Pons (tissue), 1 donor: ENCODE measurements at regions not wholly inside any gene's neighbourhood (a gene's known extent, or its start where the extent isn't known, plus 50 kb on each side); places are given as distances from the start of the nearest gene placed in this dataset.

Experiments used
- DNase-seq: peaks from one replicate; pipeline ENCODE4 v3.0.0-alpha.2; 2016; ENCODE audit warnings: low spot score

- DNase-seq, result no peak
Observed at GRCh38 chr4:181611033-181611711, 632.0 kb upstream of the TENM3 start.

DNA sequence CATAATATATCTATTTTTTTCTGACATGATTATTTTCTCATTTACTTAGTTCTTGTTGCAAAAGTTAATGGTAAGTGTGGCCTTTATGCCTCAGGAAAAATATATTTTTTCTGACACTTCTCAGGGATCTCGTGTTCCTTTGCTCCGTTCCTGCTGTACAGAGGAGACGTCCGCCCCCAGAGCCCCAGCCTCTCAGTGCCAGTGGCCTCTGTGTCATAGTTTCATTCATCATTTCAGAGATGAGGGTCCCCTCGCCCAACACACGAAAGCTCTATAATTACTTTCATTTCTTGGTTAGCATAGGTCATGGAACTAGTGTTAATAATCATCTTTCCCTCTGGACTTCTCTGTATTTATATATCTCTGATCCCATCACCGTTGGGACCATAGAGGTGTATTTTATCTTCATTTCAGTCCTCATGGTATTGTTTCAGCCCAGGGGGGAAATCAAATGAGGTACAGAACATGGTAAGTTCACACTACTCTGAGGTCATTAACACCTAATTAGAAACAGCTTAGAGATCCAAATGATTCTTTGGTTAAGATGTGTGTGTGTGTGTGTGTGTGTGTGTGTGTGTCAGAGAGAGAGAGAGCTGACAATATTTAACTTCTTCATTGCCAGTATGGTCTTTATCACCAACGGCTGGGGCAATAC, 631.1 kb upstream of the TENM3 start:
- DNase-seq, result no peak

- DNase-seq, result no peak
Observed at GRCh38 chr4:181613200-181613599, 630.0 kb upstream of the TENM3 start.

DNA sequence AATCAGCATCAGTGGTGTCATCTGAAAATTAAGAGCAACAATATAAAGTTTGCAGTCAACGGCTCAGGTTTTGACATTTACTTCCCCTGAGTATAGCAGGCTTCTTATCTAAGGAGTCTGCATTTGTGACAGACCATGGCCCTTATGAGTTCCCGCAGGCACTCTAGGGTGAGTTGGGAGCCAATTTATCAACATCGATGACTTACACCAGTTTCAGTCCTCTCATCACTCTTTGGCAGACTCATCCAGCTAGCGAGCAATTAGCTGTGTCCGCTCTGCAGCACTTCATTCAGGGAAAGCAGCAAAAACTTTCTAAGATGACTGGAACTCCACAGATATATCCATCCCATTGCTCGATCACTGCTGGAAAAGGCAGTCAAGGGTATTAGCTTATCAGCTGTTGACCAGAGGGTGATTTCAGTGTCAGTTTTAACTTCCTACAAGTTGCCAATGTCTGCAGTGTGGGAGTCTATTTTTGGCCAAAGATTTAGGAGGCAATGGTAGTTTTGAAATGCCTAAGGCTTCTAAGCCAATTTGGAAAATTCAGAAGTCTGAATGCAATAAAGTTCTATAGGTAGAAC, 625.1 kb upstream of the TENM3 start:
- DNase-seq, result no peak

DNA sequence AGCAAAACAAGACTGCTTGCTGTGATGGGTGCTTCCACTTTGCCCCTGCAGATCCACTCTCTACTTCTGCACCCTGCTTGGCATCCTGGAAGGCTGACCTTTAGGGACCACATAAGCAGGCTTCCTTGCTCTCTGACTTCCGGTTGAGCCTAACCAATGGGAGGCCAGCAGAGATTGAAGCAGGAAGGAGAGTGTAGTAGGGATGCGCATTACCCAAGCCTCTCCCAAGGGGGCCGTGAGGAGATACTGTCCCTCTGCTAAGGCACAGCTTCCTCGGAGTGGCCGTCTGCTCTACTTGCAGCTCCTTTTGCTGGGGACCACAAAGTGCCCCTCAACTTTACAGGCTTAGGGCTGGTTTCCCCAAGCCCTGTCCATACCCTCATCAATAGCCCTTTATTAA, 624.3 kb upstream of the TENM3 start:
- no peak for DNase-seq

- DNase-seq, result no peak
Observed at GRCh38 chr4:181619651-181620050, 623.6 kb upstream of the TENM3 start.

DNA sequence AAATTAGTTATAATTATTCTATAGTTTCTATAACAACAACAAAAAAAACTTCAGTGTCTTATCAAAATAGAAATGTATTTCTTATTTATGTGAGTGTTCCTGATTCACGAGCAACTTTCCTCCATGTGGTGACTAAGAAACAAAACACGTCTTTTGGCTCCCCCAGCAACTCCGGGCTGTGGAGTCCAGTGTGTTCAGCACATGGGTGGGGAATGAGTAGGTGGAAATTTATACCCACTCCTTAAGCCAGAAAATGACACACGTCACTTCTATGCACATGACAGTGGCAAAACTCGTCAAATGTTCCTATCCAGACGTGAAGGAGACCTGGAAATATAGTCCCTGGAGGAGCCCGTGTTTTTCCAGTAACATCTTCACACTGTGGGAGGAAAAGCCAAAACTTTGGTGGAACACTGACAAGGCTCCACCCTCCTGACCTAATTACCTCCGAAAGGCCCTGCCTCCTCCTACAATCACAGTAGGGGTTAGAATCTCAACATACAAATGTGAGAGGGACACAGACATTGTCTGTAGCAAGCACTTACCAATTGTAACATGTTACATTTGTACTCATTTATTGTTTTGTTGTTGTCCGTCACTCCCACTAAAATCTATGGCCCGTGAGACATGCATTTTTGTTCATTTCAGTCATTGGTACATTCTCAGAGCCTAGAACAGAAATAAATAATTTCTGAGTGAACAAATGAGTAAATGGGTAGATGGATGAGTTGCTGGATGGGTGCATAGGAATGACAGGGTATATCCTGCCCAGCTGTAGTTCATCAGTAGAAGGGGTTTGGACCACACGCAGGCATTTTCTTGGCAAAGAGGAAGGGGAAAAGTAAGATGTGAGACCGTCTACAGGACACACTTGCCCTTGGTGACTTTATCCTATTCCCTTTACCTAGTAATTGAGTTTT, 605.8 kb upstream of the TENM3 start:
- no peak for DNase-seq

GRCh38 chr4:181643466-181643865, 599.7 kb upstream of the TENM3 start:
- DNase-seq, result no peak

DNA sequence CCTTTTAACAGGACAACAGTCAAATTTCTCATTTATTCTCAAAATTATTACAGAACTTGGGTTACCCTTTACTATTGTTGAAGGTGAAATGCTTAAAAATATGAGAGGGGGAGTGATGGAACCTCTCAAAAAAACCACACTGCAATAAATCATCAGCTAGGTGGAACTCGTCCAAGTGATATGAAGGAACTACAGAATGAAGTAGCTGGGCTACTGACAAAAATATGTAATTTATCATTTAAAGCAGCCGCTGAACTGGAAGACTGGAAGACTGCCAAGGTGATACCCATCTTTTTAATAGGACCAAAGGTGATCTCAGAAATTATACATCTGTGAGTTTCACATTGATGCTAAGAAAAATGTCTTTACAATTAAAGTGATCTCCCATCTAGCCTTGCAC, 597.7 kb upstream of the TENM3 start:
- no peak for DNase-seq

DNA sequence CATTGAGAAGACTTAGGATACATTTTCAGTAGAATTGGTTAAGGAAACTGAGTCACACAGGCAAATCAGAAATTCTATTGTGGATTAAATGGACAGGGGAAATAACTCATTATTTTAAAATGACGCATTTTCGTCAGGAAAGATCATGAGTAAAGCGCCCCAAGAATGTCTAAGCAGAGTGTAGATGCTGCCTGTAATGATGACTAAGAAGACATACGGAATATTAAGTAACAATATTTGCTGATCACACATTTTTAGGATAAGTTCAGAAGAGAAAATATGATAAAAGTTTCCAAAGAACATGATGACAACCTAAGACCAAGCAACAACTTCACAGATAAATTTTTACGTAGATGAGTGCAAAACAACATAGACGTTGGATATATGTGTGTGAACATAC, 596.3 kb upstream of the TENM3 start:
- DNase-seq, result no peak

DNA sequence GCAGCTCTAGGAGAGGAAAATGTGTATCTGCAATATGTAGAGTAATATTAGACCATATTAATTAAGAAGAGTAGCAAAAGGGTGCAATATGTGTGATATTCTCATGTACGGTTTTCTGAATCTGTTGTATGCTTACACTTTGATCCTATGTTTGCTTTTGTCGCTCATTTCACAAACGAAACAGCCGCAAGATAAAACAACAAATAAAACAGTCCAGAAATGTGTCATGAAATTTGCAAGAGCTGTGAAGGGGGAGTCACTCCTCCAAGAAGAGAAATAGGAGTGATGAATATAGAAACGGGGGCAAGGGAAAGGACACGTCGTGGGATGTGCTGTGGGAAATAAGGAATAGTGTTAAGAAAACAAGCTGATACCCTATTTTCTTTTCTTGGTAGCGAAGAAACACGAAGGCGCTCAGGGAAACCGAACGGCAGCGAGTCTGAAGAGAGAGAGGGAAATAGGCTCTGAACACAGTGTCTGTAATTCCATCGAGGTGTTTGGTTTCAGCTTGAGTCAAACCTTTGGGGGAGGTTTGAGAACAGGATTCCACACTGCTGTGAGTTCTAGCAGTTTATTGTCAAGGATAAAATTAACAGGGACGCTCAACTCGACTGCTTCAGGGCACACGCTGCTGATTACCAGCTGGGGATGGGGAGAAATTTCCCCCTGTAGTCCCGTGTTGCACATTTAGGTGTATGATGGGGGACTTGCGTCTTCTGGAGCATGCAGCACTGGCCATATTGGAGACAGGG, 595.6 kb upstream of the TENM3 start:
- DNase-seq, result no peak

DNA sequence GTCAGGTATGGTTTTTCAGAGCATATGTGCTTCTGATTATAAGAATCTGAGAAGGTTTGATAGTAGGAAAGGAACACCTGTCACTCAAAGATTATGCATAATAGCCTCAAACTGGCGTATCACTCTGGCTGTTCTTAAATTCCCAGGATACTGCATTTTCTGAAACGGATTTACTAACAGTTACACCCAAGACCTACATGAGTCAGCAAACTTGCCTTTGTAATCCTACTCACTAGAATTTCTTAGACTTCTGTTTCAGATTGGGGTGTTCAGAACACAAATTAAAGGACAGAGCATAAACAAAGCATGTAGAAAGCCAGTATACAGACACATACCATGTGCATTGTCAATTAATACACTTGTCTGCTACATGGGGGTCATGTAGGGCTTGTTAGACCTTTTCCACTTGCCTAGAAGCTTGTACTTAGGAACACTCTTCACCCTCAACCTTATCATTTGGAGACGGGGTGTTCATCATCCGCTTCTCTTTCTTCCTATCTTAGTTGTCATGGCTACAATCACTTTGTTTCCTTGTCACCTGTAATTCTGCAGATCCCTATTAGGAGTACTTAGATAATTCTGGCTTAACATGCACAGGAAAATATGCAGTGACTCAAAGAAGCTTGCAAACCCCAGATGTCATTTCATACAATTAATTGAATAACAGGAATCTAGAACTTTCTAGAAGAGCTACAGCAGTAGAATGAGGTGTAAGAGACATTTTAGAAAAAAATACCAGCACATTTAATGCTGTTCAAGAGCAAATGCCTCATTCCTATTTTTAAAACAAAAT, 593.0 kb upstream of the TENM3 start:
- no peak for DNase-seq

DNA sequence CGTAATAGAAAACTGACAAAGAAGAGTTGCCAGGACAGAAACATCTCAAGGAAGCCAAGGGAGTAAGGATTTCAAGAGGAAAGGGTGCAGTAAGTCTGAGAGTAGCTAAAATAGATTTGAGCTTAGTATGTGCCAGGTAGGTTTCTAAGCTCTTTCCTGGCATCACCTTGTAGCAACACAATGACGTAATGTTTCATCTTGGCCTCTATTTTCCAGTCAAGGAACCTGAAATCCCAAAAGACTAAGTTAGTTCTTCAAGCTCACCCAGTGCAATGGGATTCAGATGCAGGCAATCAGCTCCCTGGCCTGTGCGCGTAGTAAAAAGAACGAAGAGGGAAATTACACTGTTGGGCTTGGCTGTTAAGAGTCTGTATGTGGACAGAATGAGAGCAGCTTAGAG, 586.5 kb upstream of the TENM3 start:
- no peak for DNase-seq

GRCh38 chr4:181659202-181659601, 584.0 kb upstream of the TENM3 start:
- DNase-seq, result no peak

DNA sequence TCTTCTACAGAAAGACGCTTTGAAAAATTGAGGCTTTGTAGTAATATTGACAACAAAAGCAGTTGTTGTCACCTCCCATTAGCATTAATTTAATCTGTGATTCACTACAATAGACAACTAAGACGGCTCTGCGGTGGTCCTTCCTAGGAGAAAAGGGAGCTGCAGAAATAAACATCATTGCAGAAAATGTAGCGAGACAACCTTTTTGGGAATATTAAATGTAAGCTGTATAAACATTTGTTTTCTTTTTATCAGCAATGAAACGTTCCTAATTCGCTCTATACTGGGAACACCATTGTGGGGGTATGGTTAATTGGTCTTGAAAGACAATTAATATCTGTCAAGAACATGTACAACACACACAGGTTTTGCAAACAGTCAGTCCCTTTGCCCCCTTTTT, 583.3 kb upstream of the TENM3 start:
- no peak for DNase-seq

DNA sequence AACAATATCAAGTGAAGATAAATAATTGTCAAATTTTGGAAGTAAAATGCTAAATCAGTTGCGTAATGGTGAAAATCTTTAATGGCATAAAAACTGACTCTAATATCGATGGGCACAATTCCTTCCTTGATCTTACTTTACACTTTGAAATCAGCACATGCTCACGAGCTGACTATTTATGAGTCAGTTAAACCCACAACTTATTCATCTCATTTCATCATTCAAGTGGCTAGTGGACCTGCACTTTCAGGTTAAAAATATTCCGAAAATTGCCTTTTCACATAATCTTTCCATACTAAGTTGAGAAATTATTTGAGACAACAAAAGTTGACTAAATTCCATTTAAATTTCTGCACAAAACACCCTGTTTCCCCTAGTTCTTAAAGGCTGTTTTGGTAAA, 582.1 kb upstream of the TENM3 start:
- no peak for DNase-seq

DNA sequence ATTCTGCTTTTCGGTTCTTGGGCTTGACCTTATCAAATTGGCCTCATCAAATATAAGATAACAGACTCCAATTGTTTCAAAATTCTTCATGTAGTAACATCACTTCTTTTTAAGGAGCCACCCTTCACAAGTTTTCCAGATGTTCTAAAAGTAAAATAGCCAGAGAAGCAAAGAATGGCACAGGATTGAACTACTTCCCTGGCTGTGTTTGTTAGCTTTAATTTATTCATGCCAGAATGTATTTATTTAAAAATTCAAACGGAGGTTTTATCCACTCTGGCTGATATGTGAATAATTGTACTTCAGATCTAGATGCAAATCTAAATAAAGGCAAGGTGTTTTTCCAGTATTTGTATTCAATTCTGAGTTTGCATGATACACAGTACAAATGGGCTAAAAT, 581.3 kb upstream of the TENM3 start:
- DNase-seq, result no peak

- peak; percentile 76 for DNase-seq
Observed at GRCh38 chr4:181662383-181662782, 580.8 kb upstream of the TENM3 start.

GRCh38 chr4:181670506-181670905, 572.7 kb upstream of the TENM3 start:
- DNase-seq, result no peak

DNA sequence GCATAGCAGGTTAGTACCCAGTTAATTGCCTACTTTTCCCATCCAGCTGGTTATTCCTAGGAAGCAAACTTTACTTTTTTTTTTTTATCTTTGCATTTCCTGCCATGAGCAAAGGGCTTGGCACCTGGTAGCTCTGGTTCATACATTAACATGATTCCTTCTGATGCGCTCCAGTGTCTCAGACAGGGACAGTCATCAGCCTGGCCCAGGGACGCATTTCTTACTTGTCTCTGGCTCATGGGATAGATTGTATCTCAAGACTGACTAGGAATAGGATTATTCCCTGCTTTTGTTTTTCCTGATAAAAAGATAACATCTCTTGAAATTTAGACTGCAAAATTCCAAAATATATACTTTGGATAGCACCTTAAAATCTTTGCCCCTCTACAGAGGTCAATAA, 571.5 kb upstream of the TENM3 start:
- DNase-seq, result no peak

DNA sequence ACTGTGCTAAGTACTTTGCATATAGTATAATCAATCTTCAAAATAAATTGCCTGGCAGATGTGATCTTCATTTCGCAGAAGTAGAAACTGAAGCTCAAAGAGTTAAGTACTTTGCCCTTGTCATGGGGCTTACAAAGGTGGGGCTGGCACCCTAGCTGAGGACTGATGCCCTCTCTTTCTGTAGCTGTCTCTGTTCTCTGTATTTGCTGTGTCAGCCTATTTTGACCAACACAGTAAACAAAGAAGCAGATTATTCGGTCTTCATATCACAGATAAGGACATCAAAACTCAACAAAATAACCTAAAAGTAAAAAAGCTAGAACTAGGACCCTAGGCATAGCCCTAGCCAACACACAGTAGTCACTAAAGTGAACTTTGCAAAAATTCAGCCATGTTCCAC, 570.5 kb upstream of the TENM3 start:
- no peak for DNase-seq
